SH-SY5Y (cell line): ENCODE measurements at regions not wholly inside any gene's neighbourhood (a gene's known extent, or its start where the extent isn't known, plus 50 kb on each side); places are given as distances from the start of the nearest gene placed in this dataset.

ENCODE experiments used
- GATA2 ChIP-seq: IDR thresholded peaks from 2 replicates; pipeline ENCODE4 v1.6.1; 2011; ENCODE audit warnings: mild to moderate bottlenecking, low read depth, low read length
- GATA3 ChIP-seq: IDR thresholded peaks from 2 replicates; pipeline ENCODE4 v1.6.1; 2011; ENCODE audit warnings: low read depth, mild to moderate bottlenecking, low read length, moderate library complexity

DNA sequence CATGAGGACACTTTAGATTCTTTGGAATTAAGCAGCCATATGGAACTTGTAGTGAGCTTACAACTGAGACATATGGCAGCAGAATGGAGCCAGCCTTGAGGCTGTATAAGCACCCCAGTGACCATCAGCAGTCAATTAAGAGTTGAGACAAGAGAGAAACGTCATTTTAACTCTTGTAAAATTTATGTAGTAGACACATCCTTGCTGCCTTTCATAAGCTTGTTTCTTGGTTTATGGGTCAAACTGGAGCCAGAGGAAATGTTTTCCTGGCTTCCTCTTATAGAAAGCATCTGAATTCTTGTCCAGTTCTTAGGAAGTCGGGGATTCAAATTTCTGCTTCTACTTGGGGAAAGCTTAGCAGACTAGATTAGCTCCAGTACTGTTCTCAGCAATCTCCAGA, 745.1 kb upstream of the MARCKS start:
- TF ChIP-seq GATA2 (no peak), GATA3 (no peak)

DNA sequence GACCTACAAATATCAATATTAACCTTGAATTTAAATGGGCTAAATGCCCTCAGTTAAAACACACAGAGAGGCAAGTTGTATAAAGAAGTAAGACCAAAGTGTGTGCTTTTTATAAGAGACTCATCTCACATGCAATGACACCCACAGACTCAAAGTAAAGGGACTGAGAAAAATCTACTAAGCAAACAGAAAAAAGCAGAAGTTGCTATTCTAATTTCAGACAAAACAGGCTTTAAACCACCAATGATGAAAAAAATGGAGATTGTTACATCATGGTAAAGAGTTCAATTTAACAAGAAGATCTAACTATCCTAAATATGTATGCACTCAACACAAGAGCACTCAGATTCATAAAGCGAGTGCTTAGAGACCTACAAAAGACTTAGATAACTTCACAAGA, 741.9 kb upstream of the MARCKS start:
- no peak for TF ChIP-seq GATA3
- no peak for TF ChIP-seq GATA2

- TF ChIP-seq GATA2 (no peak), GATA3 (no peak)
Measured at GRCh38 chr6:113120224-113120581, 736.9 kb upstream of the MARCKS start.

- TF ChIP-seq GATA2 (no peak), GATA3 (no peak)
Measured at GRCh38 chr6:113120582-113121285, 736.4 kb upstream of the MARCKS start.

- TF ChIP-seq GATA2 = no peak
- TF ChIP-seq GATA3 = no peak
Measured at GRCh38 chr6:113121571-113121970, 735.6 kb upstream of the MARCKS start.

GRCh38 chr6:113122060-113122459, 735.1 kb upstream of the MARCKS start:
- no peak for TF ChIP-seq GATA2
- no peak for TF ChIP-seq GATA3

- no peak for TF ChIP-seq GATA2
- TF ChIP-seq GATA3 = no peak
Measured at GRCh38 chr6:113125626-113126025, 731.5 kb upstream of the MARCKS start.

- TF ChIP-seq GATA2 (no peak), GATA3 (no peak)
Measured at GRCh38 chr6:113127786-113128419, 729.2 kb upstream of the MARCKS start.

DNA sequence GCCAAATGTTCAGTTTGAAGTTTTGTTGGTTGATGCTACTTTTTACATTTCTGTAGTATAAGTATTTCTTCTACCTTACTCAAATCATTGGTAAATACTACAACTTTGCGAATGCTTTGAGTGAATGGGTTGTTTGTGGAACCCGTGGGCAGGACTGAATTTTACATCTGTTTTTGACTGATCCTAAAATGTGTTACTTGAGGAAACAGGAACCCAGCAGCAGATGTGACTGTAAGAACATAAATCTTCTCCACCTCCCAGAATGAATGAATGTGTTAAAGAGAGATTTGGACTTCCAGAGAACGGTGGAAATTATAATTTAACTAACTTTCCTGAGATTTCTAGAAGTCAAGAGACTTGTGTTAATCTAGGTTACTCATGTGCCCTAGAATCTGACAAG, 728.5 kb upstream of the MARCKS start:
- TF ChIP-seq GATA2 (no peak), GATA3 (no peak)

DNA sequence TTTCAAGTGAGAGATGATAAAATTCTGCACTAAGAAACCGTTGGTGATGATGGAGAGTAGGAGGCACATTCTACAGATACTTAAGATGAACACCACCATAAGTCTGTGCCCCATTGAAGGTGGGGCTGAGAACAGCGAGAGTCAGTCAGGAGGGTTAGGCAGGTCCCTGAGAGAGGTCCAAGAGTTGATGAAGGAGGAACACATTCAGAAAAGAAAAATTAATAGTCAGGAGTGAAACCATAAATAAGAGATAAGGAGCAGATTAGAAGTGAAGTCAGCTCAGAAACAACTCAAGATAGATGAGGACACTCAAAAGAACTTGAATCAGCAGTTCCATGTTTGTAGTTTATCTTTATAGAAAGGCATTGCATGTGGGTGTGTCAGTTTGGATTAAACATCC, 727.2 kb upstream of the MARCKS start:
- TF ChIP-seq GATA2 (no peak), GATA3 (no peak)

DNA sequence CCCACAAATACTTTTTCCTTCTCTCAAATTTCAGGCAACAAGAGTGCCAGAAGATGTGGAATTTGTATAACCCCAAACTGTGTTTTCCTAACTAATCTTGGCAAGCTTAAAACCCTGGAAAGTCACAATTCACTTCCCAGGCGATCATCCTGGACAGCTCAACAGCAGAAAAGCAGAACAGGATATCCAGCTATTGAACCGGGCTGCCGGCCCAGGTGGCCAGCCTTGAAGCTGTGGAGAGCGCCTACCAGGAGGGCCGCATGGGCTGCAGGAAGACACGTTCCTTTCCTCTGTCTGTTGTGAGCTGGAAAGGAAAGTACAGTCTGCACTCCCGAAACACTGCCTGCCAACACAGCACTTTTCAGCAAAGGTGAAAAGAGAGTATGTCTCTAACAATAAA, 719.7 kb upstream of the MARCKS start:
- TF ChIP-seq GATA2 = no peak

- TF ChIP-seq GATA2 = no peak
- no peak for TF ChIP-seq GATA3
Measured at GRCh38 chr6:113140721-113141120, 716.4 kb upstream of the MARCKS start.

DNA sequence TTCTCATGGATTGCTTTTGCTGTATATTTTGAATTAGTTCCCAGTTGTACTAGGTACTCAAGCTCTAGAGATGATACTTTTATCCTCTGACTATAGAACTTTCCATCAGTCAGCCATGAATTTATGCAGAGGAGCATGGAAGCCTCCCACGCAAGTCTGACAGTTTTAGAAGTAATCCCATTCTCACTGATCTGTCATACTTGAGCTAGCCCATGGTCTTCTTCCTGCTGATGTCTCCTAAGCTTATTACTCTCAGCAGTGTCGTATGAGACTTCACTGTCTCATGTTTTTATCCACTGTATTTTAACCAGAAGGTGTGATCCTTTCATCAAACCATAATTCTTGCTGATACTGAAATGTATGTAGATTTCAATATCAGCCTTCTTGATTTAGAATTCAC, 715.2 kb upstream of the MARCKS start:
- no peak for TF ChIP-seq GATA2
- TF ChIP-seq GATA3 = no peak

DNA sequence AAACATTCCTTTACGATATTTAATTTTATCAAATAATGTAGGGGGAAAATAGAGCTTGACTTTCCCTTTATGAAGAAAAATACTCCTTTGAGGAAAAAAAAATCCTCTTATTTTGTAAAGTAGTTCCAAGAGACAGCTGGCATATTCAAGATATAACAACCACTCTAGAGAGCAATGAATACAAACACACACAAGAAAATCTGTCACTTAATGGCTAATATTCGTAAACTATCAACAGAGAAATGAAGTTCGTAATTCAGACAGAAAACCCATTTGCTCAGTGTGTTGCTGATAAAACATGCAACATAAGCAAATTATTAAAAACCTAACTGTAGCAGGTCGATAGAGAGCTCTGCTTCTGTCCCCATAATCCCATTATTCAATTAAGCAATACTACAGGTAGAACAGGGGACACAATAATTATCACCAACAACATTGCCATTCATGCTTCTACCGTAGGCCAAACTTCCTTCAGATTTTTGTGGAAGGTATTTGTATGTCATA, 714.4 kb upstream of the MARCKS start:
- TF ChIP-seq GATA2 = no peak
- TF ChIP-seq GATA3 = no peak

DNA sequence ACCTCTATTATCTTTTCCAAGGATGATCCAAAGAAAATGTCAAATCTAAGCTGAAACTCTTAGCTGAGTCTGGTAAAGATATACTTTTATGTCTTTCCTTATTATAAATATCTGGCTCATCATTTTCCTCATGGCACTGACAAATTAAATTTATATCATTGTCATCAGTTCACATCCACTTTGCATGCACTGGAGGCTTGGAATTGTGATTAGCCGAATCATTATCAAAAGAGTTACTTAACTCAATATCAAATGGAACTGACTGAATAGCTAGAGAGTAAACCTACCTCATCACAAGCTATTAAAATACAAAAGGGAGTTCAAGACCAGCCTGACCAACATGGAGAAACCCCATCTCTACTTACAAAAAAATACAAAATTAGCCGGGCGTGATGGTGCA, 713.9 kb upstream of the MARCKS start:
- no peak for TF ChIP-seq GATA2
